Prostate gland (tissue), 2 donors: ENCODE measurements at regions not wholly inside any gene's neighbourhood (a gene's known extent, or its start where the extent isn't known, plus 50 kb on each side); places are given as distances from the start of the nearest gene placed in this dataset.

Source experiments
- CTCF ChIP-seq, 4 experiments: fragments of 200-600 bp in 2 of 4; fragments of 450-650 bp in 2 of 4; sonication (generic) in 2 of 4; IDR thresholded peaks; 1 replicate in 3 of 4; 2 replicates in 1 of 4; pipeline ENCODE4 v1.5.1; 2016 to 2019; ENCODE audit warnings: antibody characterized with exemption in 4 of 4, mild to moderate bottlenecking in 2 of 4, moderate library complexity in 2 of 4
- POLR2A ChIP-seq: fragments of 450-650 bp; IDR thresholded peaks from one replicate; pipeline ENCODE4 v1.6.1; 2016; ENCODE audit warnings: antibody characterized with exemption, mild to moderate bottlenecking
- POLR2AphosphoS5 ChIP-seq: sonication (generic); formaldehyde crosslinking; IDR thresholded peaks from one replicate; pipeline ENCODE4 v1.6.1; 2017; ENCODE audit warnings: antibody characterized with exemption

- no peak for TF ChIP-seq CTCF (IDR thresholded peaks at IDR 0.05)
- no peak for TF ChIP-seq POLR2AphosphoS5
- no peak for TF ChIP-seq POLR2A
Measured at GRCh38 chr1:239817801-239818200, 273.9 kb upstream of the FMN2 start.
